Panc1 (cell line): ENCODE measurements at regions not wholly inside any gene's neighbourhood (a gene's known extent, or its start where the extent isn't known, plus 50 kb on each side); places are given as distances from the start of the nearest gene placed in this dataset.
"Not testable (repeated sequence)": the region's sequence is repeated elsewhere in the genome, so short reads cannot be mapped to it uniquely, and the experiment has no call there.

ENCODE experiments used
- ATAC-seq: fragments of 200-7000 bp; cut with Tn5 transposase; 2 replicates; pipeline ENCODE4 v1.9.1; 2020; ENCODE audit warnings: mild to moderate bottlenecking, moderate library complexity
- BruUV-seq: library from RNA; stranded (reverse); fragments of 400-500 nt; replicated peaks from 2 replicates; lab custom pipeline; 2021; lab: Mats Ljungman, UMichigan
- CTCF ChIA-PET: fragments of 300-600 bp; sonication (Branson Sonifier 250); formaldehyde crosslinking; loops from one replicate; lab custom pipeline; 2022; ENCODE audit warnings: antibody characterized with exemption; lab: Charles Lee
- POLR2A ChIA-PET: fragments of 300-600 bp; sonication (Branson Sonifier 250); formaldehyde crosslinking; loops from one replicate; lab custom pipeline; 2022; ENCODE audit warnings: antibody characterized with exemption; lab: Charles Lee
- DNase-seq: peaks from one replicate; pipeline ENCODE4 v3.0.0-alpha.2; 2010; ENCODE audit warnings: low read depth, low spot score
- H3K27ac ChIP-seq: 2 replicates; pipeline ENCODE4 v1.5.1; 2011; ENCODE audit warnings: mild to moderate bottlenecking, low read length, inconsistent platforms
- H3K27me3 ChIP-seq: fragments of 200-500 bp; sonication (Bioruptor generic); 2 replicates; pipeline ENCODE4 v1.6.0; 2014; ENCODE audit warnings: low read length, inconsistent platforms; ENCODE audit not compliant: control insufficient read depth, insufficient read depth
- H3K36me3 ChIP-seq: fragments of 200-500 bp; sonication (Bioruptor generic); 2 replicates; pipeline ENCODE4 v1.5.1; 2014; ENCODE audit warnings: inconsistent platforms, mild to moderate bottlenecking, low read length, moderate library complexity; ENCODE audit not compliant: control insufficient read depth, insufficient read depth
- H3K4me1 ChIP-seq: 2 replicates; pipeline ENCODE4 v1.5.1; 2011; ENCODE audit warnings: inconsistent platforms, mild to moderate bottlenecking, low read length, moderate library complexity; ENCODE audit not compliant: control insufficient read depth, insufficient read depth
- H3K4me3 ChIP-seq, 2 experiments: 2 replicates each; pipeline ENCODE4 v1.5.1; 2011 to 2012; ENCODE audit warnings: low read depth in 2 of 2, low read length in 2 of 2, mild to moderate bottlenecking in 2 of 2, inconsistent platforms in 1 of 2, moderate library complexity in 1 of 2
- H3K9me3 ChIP-seq: fragments of 200-500 bp; sonication (Bioruptor generic); 2 replicates; pipeline ENCODE4 v1.5.1; 2014; ENCODE audit warnings: low read depth, mild to moderate bottlenecking, inconsistent platforms, low read length, moderate library complexity; ENCODE audit not compliant: control insufficient read depth, insufficient read depth
- POLR2AphosphoS5 ChIP-seq: IDR thresholded peaks from 2 replicates; pipeline ENCODE4 v1.6.1; 2012; ENCODE audit warnings: mild to moderate bottlenecking, low read depth, low read length, moderate library complexity
- SIN3A ChIP-seq: IDR thresholded peaks from 2 replicates; pipeline ENCODE4 v1.6.1; 2012; ENCODE audit warnings: low read depth, mild to moderate bottlenecking, low read length, moderate library complexity, borderline replicate concordance; ENCODE audit not compliant: insufficient read depth
- TCF7L2 ChIP-seq: IDR thresholded peaks from 2 replicates; pipeline ENCODE4 v1.6.1; 2011; ENCODE audit warnings: mild to moderate bottlenecking, low read depth, low read length, inconsistent platforms
- in situ Hi-C: cut with HindIII; loops from 2 replicates; pipeline ENCODE4 v1.10.0; 2016; ENCODE audit warnings: low sequenced_read_pairs, low pct_unique_long_range_greater_than_20kb
- intact Hi-C: fragments of 100-400 bp; cut with micrococcal nuclease; formaldehyde crosslinking; loops from one replicate; pipeline ENCODE4 v1.10.0; 2022; ENCODE audit not compliant: unreplicated experiment
- TF ChIP-seq, protein P1 (sequence below), 2 experiments: IDR thresholded peaks; 2 replicates each; pipeline ENCODE4 v1.6.1; 2011 to 2012; ENCODE audit warnings: low read depth in 2 of 2, control low read depth in 1 of 2, low read length in 1 of 2, mild to moderate bottlenecking in 1 of 2, moderate library complexity in 1 of 2; ENCODE audit not compliant: insufficient read depth in 1 of 2
- TF ChIP-seq, protein P2 (sequence below): fragments of 450-650 bp; IDR thresholded peaks from 2 replicates; pipeline ENCODE4 v1.5.1; 2017; ENCODE audit warnings: mild to moderate bottlenecking

GRCh38 chr2:67623741-67624140 is 226.6 kb downstream of the ETAA1 start:
- POLR2A ChIA-PET, H3K36me3 ChIP-seq, ATAC-seq, H3K27ac ChIP-seq, H3K27me3 ChIP-seq, BruUV-seq, H3K9me3 ChIP-seq, intact Hi-C loops, H3K4me3 ChIP-seq, DNase-seq, H3K4me1 ChIP-seq, CTCF ChIA-PET, in situ Hi-C loops: not testable (repeated sequence)

DNA sequence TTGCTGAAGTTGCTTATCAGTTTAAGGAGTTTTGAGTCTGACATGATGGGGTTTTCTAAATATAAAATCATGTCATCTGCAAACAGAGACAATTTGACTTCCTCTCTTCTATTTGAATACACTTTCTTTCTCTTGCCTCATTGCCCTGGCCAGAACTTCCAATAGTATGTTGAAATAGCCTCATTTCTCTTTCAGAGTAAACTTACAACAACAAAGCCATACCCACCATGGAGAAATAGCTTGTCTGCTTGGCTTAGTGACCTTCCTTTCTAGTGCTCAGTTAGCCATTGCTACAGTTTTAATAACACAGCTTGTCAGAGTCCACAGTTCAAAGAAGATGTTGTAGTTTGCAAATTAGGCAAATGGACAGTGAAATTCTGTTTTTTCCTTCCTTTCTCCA is 228.0 kb downstream of the ETAA1 start:
- ChIA-PET POLR2A (no interaction called here), CTCF (no interaction called here)
- H3K9me3 ChIP-seq = no peaks in the 10 kb centered on the region
- ATAC-seq = no peak
- TF ChIP-seq SIN3A = no peak
- TF ChIP-seq, protein P1, sequence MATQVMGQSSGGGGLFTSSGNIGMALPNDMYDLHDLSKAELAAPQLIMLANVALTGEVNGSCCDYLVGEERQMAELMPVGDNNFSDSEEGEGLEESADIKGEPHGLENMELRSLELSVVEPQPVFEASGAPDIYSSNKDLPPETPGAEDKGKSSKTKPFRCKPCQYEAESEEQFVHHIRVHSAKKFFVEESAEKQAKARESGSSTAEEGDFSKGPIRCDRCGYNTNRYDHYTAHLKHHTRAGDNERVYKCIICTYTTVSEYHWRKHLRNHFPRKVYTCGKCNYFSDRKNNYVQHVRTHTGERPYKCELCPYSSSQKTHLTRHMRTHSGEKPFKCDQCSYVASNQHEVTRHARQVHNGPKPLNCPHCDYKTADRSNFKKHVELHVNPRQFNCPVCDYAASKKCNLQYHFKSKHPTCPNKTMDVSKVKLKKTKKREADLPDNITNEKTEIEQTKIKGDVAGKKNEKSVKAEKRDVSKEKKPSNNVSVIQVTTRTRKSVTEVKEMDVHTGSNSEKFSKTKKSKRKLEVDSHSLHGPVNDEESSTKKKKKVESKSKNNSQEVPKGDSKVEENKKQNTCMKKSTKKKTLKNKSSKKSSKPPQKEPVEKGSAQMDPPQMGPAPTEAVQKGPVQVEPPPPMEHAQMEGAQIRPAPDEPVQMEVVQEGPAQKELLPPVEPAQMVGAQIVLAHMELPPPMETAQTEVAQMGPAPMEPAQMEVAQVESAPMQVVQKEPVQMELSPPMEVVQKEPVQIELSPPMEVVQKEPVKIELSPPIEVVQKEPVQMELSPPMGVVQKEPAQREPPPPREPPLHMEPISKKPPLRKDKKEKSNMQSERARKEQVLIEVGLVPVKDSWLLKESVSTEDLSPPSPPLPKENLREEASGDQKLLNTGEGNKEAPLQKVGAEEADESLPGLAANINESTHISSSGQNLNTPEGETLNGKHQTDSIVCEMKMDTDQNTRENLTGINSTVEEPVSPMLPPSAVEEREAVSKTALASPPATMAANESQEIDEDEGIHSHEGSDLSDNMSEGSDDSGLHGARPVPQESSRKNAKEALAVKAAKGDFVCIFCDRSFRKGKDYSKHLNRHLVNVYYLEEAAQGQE (IDR thresholded peaks at IDR 0.05; ENCODE audit: insufficient read depth in 1 of 2, low read depth in 2 of 2, low read length in 1 of 2) = no peak
- TF ChIP-seq, protein P2, sequence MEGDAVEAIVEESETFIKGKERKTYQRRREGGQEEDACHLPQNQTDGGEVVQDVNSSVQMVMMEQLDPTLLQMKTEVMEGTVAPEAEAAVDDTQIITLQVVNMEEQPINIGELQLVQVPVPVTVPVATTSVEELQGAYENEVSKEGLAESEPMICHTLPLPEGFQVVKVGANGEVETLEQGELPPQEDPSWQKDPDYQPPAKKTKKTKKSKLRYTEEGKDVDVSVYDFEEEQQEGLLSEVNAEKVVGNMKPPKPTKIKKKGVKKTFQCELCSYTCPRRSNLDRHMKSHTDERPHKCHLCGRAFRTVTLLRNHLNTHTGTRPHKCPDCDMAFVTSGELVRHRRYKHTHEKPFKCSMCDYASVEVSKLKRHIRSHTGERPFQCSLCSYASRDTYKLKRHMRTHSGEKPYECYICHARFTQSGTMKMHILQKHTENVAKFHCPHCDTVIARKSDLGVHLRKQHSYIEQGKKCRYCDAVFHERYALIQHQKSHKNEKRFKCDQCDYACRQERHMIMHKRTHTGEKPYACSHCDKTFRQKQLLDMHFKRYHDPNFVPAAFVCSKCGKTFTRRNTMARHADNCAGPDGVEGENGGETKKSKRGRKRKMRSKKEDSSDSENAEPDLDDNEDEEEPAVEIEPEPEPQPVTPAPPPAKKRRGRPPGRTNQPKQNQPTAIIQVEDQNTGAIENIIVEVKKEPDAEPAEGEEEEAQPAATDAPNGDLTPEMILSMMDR = no peak
- no peak for TF ChIP-seq POLR2AphosphoS5
- TF ChIP-seq TCF7L2 = no peak
- H3K27ac ChIP-seq = no peak overlapping the region
- no peak overlapping the region for H3K4me3 ChIP-seq
- H3K36me3 ChIP-seq = no peaks in the 10 kb centered on the region
- no peaks in the 10 kb centered on the region for H3K4me1 ChIP-seq
- no peak for DNase-seq
- in situ Hi-C loops = no loop called here
- H3K27me3 ChIP-seq = no peaks in the 10 kb centered on the region
- BruUV-seq = no TSS peak
- intact Hi-C loops = no loop called here

DNA sequence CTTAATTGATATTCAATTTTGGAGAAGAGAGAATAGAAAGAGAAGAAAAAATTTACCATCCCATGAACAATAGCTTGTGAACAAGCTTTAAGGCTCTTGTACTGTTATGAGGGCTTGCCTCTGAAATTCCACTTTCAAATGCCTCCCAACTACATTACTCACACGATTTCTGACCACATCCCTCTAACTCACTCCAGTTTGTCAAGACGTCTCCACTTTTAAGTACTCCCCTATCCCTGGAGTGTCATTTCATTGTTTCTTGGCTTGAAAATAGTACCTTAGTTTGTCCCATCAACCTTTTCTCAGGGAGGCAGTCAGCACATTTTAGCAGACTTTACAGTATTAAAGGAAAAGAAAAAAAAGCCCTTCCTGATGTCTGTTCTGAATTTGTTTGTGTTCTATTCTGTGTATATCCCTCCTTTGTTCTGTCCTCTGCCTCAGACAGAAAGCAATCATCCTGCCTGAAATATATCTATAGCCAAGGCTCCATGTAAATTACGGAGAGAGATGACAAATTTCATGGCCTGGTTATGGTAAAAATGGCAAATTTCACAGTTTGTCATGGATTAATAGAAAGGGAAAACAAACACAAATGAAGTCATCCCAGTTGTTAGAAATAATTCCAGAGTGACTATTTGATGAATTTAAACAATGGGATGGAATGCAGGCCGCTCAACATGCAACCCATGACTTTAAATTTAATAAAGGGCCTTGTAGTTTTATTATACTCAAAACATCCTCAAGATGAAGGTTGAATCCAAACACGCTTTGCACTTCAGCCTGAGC is 228.8 kb downstream of the ETAA1 start:
- intact Hi-C loops = no loop called here
- ATAC-seq (no peak), DNase-seq (no peak)
- TF ChIP-seq, protein P1 (IDR thresholded peaks at IDR 0.05; ENCODE audit: insufficient read depth in 1 of 2, low read depth in 2 of 2, low read length in 1 of 2) = no peak
- TF ChIP-seq, protein P2 = no peak
- no peak for TF ChIP-seq SIN3A
- TF ChIP-seq TCF7L2 = no peak
- no peak for TF ChIP-seq POLR2AphosphoS5
- Histone ChIP-seq H3K4me1 (no peaks in the 10 kb centered on the region), H3K9me3 (no peaks in the 10 kb centered on the region), H3K27ac (no peak overlapping the region), H3K27me3 (no peaks in the 10 kb centered on the region), H3K4me3 (no peak overlapping the region), H3K36me3 (no peaks in the 10 kb centered on the region)
- in situ Hi-C loops = no loop called here
- no TSS peak for BruUV-seq
- POLR2A ChIA-PET = no interaction called here
- CTCF ChIA-PET = no interaction called here
